GM18505 (cell line): ENCODE measurements at regions not wholly inside any gene's neighbourhood (a gene's known extent, or its start where the extent isn't known, plus 50 kb on each side); places are given as distances from the start of the nearest gene placed in this dataset.

Experiments
- ATAC-seq: cut with Tn5 transposase; IDR thresholded peaks from one replicate; pipeline ENCODE4 v1.9.1; 2021; ENCODE audit not compliant: unreplicated experiment
- POLR2A ChIP-seq: IDR thresholded peaks from 4 replicates; pipeline ENCODE4 v1.6.1; 2011; ENCODE audit warnings: borderline replicate concordance; ENCODE audit not compliant: insufficient read depth, insufficient read length; ENCODE audit errors: extremely low read depth

GRCh38 chr12:97380440-97380839 is 82.2 kb upstream of the RMST start:
- ATAC-seq, result no peak
- TF ChIP-seq POLR2A, result no peak

- TF ChIP-seq POLR2A, result no peak
- no peak for ATAC-seq
These were observed 77.5 kb upstream of the RMST start for GRCh38 chr12:97385121-97385520.

- TF ChIP-seq POLR2A, result no peak
- ATAC-seq, result no peak
These were observed 76.4 kb upstream of the RMST start for GRCh38 chr12:97386133-97386581.

GRCh38 chr12:97387844-97388243 is 74.8 kb upstream of the RMST start:
- ATAC-seq, result no peak
- no peak for TF ChIP-seq POLR2A

GRCh38 chr12:97394657-97395056 is 67.9 kb upstream of the RMST start:
- no peak for ATAC-seq
- TF ChIP-seq POLR2A, result no peak

GRCh38 chr12:97397008-97397407 is 65.6 kb upstream of the RMST start:
- no peak for TF ChIP-seq POLR2A
- ATAC-seq, result no peak

GRCh38 chr12:97398704-97399103 is 63.9 kb upstream of the RMST start:
- TF ChIP-seq POLR2A, result no peak
- ATAC-seq, result no peak

- TF ChIP-seq POLR2A, result no peak
- ATAC-seq, result no peak
These were observed 58.5 kb upstream of the RMST start for GRCh38 chr12:97404093-97404492.

GRCh38 chr12:97404543-97404942 is 58.1 kb upstream of the RMST start:
- peak; percentile 93 for ATAC-seq
- TF ChIP-seq POLR2A, result no peak

GRCh38 chr12:97408363-97408762 is 54.2 kb upstream of the RMST start:
- no peak for TF ChIP-seq POLR2A
- ATAC-seq, result no peak

GRCh38 chr12:97411341-97411740 is 51.3 kb upstream of the RMST start:
- TF ChIP-seq POLR2A, result no peak
- no peak for ATAC-seq
